ENCODE measurements at regions not wholly inside any gene's neighbourhood (a gene's known extent, or its start where the extent isn't known, plus 50 kb on each side); places are given as distances from the start of the nearest gene placed in this dataset.
"Not testable (repeated sequence)": the region's sequence is repeated elsewhere in the genome, so short reads cannot be mapped to it uniquely, and the experiment has no call there.

- H3K36me3 ChIP-seq; H3K4me1 ChIP-seq; H3K27ac ChIP-seq; H3K4me3 ChIP-seq; H3K27me3 ChIP-seq; DNase-seq (ENCODE audit: low spot score): not testable (repeated sequence)
- H3K9me3 ChIP-seq = peaks cover 0 to 20% of the 10 kb centered on the region in 2 donors
Measured at GRCh38 chr1:66424530-66424929, 109.4 kb upstream of the SGIP1 start.

- DNase-seq (ENCODE audit: low spot score) = no peak
- no peak for TF ChIP-seq CTCF (IDR thresholded peaks at IDR 0.05)
- Histone ChIP-seq H3K4me1 (no peaks in the 10 kb centered on the region), H3K4me3 (no peak overlapping the region), H3K36me3 (no peaks in the 10 kb centered on the region), H3K27ac (no peak overlapping the region), H3K9me3 (peaks cover 0 to 38% of the 10 kb centered on the region in 2 donors), H3K27me3 (no peaks in the 10 kb centered on the region)
Measured at GRCh38 chr1:66426239-66426853, 107.6 kb upstream of the SGIP1 start.

DNA sequence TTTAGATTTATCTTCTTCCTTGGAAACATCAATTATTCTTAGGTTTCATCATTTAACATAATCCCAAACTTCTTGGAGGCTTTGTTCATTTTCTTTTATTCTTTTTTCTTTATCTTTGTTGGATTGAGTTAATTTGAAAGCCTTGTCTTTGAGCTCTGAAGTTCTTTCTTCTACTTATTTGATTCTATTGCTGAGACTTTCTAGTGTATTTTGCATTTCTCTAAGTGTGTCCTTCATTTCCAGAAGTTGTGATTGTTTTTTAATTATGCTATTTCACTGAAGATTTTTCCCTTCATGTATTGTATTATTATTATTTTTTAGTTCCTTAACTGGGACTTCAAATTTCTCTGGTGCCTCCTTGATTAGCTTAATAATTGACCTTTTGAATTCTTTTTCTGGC lies 103.1 kb upstream of the SGIP1 start:
- H3K4me3 ChIP-seq; H3K27me3 ChIP-seq; H3K4me1 ChIP-seq; H3K27ac ChIP-seq; DNase-seq (ENCODE audit: low spot score); H3K36me3 ChIP-seq: not testable (repeated sequence)
- peaks cover 0 to 44% of the 10 kb centered on the region in 2 donors for H3K9me3 ChIP-seq

GRCh38 chr1:66431999-66432398 lies 102.0 kb upstream of the SGIP1 start:
- H3K9me3 ChIP-seq = peaks cover 0 to 44% of the 10 kb centered on the region in 2 donors
- no peak for TF ChIP-seq CTCF (IDR thresholded peaks at IDR 0.05)
- no peak for DNase-seq (ENCODE audit: low spot score)

GRCh38 chr1:66433611-66434010 lies 100.3 kb upstream of the SGIP1 start:
- Histone ChIP-seq H3K27ac (no peak overlapping the region), H3K4me1 (no peaks in the 10 kb centered on the region), H3K9me3 (peaks cover 0 to 32% of the 10 kb centered on the region in 2 donors), H3K27me3 (no peaks in the 10 kb centered on the region), H3K4me3 (no peak overlapping the region), H3K36me3 (no peaks in the 10 kb centered on the region)
- DNase-seq (ENCODE audit: low spot score) = no peak
- no peak for TF ChIP-seq CTCF (IDR thresholded peaks at IDR 0.05)

More at GRCh38 chr1:66431999-66432398, 102.0 kb upstream of the SGIP1 start:
- Histone ChIP-seq H3K36me3 (no peaks in the 10 kb centered on the region), H3K4me3 (no peak overlapping the region), H3K4me1 (no peaks in the 10 kb centered on the region), H3K27ac (no peak overlapping the region), H3K27me3 (no peaks in the 10 kb centered on the region)

DNA sequence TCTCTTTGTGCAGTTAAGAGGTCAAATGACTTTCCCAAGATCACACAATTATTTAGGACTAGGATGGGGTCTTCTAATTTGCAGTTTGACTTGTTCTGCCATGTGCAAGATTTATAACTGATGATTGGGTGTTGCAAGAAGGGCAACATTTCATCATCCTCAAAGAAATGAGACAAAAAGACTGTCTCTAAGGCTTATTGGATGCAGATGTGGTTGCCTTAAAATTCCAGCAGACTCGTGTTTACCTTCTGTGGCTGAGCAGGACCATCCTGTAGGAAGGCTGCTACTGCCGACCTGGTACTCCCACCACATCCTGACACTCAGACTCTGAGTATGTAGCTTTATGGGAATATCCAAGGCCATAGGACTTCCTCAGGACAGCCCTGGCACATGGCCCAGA lies 99.9 kb upstream of the SGIP1 start:
- H3K27me3 ChIP-seq = no peaks in the 10 kb centered on the region
- TF ChIP-seq CTCF (IDR thresholded peaks at IDR 0.05) = no peak
- DNase-seq (ENCODE audit: low spot score) = no peak
- no peaks in the 10 kb centered on the region for H3K4me1 ChIP-seq
- H3K9me3 ChIP-seq = peaks cover 0 to 27% of the 10 kb centered on the region in 2 donors
- no peak overlapping the region for H3K27ac ChIP-seq
- H3K4me3 ChIP-seq = no peak overlapping the region
- no peaks in the 10 kb centered on the region for H3K36me3 ChIP-seq

GRCh38 chr1:66435541-66435940 lies 98.4 kb upstream of the SGIP1 start:
- Histone ChIP-seq H3K9me3 (peaks cover 0 to 14% of the 10 kb centered on the region in 2 donors), H3K27me3 (no peaks in the 10 kb centered on the region), H3K4me1 (no peaks in the 10 kb centered on the region), H3K27ac (no peak overlapping the region), H3K36me3 (no peaks in the 10 kb centered on the region), H3K4me3 (no peak overlapping the region)
- DNase-seq (ENCODE audit: low spot score) = no peak
- TF ChIP-seq CTCF (IDR thresholded peaks at IDR 0.05) = no peak
